ENCODE measurements at regions not wholly inside any gene's neighbourhood (a gene's known extent, or its start where the extent isn't known, plus 50 kb on each side); places are given as distances from the start of the nearest gene placed in this dataset.

- Histone ChIP-seq H3K27me3 (no peaks in the 10 kb centered on the region), H3K27ac (no peak overlapping the region), H3K4me1 (no peaks in the 10 kb centered on the region), H3K36me3 (no peaks in the 10 kb centered on the region), H3K4me3 (no peak overlapping the region), H3K9me3 (peaks cover 10% of the 10 kb centered on the region)
- intact Hi-C loops (cut with DNase I), result no loop called here
- TF ChIP-seq CTCF (IDR thresholded peaks at IDR 0.05), result no peak
- ATAC-seq (no peak), DNase-seq (no peak)
These were observed 220.1 kb upstream of the CNTN5 start for GRCh38 chr11:98800696-98801095.

DNA sequence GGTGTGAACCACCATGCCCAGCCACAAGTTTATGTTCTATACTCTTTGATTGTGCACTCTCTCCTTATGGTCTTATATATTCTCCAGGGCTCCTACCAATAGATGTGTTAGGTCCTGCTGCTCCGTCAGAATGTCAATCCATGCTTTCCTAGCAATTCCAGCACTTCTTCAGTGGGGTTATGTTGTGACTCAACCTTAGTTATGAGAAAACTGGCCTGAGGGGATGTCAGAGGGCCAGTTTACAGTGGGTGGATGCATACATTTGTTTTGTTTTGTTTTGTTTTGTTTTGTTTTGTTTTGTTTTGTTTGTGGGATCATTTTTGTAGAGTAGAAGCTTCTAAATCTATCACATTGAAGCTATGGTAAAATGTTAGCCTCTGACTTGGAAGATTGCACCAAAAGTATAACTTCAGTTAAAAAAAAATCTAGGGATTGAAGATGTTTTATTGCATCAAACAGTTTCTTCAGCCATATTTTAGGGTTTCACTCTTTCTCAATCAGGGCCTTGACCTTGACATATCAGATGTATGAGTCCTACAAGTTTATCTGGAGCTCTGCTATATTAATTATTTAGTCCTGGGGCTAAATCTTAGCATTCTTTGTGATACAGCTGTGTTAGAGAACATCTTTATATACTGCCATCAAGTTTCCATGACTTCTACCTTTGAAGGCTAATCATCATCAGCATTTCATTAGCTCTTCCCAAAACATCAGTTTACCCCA lies 191.6 kb upstream of the CNTN5 start:
- intact Hi-C loops (cut with DNase I), result no loop called here
- no peak for DNase-seq
- no peaks in the 10 kb centered on the region for H3K4me1 ChIP-seq

DNA sequence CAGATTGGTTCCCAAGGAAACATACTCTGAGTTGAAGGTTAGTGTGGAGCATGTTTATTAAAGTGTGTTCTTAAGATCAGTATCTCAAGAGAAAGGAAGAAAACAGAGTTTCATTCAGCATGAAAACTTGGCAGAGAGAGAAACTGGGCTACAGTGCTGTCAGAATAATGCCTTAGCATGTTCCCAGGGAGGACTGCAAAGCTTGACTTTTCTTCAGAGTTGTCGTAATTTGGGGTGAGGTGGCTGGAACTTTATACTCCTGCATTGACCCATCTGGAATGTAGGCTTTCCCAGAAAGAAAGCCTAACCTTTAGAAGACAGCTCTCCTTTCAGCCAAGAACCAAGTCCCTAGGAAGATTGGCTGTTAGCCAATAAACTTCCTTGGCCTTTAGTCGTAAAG lies 190.8 kb upstream of the CNTN5 start:
- no peaks in the 10 kb centered on the region for H3K27me3 ChIP-seq
- intact Hi-C loops (cut with DNase I), result no loop called here
- H3K27ac ChIP-seq, result no peak overlapping the region
- H3K4me3 ChIP-seq, result no peak overlapping the region
- H3K4me1 ChIP-seq, result no peaks in the 10 kb centered on the region
- H3K36me3 ChIP-seq, result no peaks in the 10 kb centered on the region
- DNase-seq, result no peak
- ATAC-seq, result no peak
- H3K9me3 ChIP-seq, result no peaks in the 10 kb centered on the region
- TF ChIP-seq CTCF (IDR thresholded peaks at IDR 0.05), result no peak

More for the DNA sequence above, 191.6 kb upstream of the CNTN5 start:
- H3K9me3 ChIP-seq, result no peaks in the 10 kb centered on the region
- no peak overlapping the region for H3K4me3 ChIP-seq
- H3K27me3 ChIP-seq, result no peaks in the 10 kb centered on the region
- H3K36me3 ChIP-seq, result no peaks in the 10 kb centered on the region
- H3K27ac ChIP-seq, result no peak overlapping the region
- TF ChIP-seq CTCF (IDR thresholded peaks at IDR 0.05), result no peak
- ATAC-seq, result no peak

- Histone ChIP-seq H3K36me3 (no peaks in the 10 kb centered on the region), H3K27me3 (no peaks in the 10 kb centered on the region), H3K27ac (no peak overlapping the region), H3K4me3 (no peak overlapping the region), H3K9me3 (no peaks in the 10 kb centered on the region), H3K4me1 (no peaks in the 10 kb centered on the region)
- intact Hi-C loops (cut with DNase I), result no loop called here
- no peak for ATAC-seq
- TF ChIP-seq CTCF (IDR thresholded peaks at IDR 0.05), result no peak
- DNase-seq, result no peak
These were observed 186.0 kb upstream of the CNTN5 start for GRCh38 chr11:98834776-98835175.

GRCh38 chr11:98835335-98835734 lies 185.4 kb upstream of the CNTN5 start:
- intact Hi-C loops (cut with DNase I), result no loop called here
- ATAC-seq, result peak; percentile 35
- no peak for TF ChIP-seq CTCF (IDR thresholded peaks at IDR 0.05)
- Histone ChIP-seq H3K4me3 (no peak overlapping the region), H3K27me3 (no peaks in the 10 kb centered on the region), H3K36me3 (no peaks in the 10 kb centered on the region), H3K4me1 (no peaks in the 10 kb centered on the region), H3K27ac (no peak overlapping the region), H3K9me3 (no peaks in the 10 kb centered on the region)
- DNase-seq, result no peak

GRCh38 chr11:98836156-98836555 lies 184.6 kb upstream of the CNTN5 start:
- H3K9me3 ChIP-seq, result no peaks in the 10 kb centered on the region
- H3K4me1 ChIP-seq, result no peaks in the 10 kb centered on the region
- H3K27me3 ChIP-seq, result no peaks in the 10 kb centered on the region
- DNase-seq, result no peak
- H3K4me3 ChIP-seq, result no peak overlapping the region
- TF ChIP-seq CTCF (IDR thresholded peaks at IDR 0.05), result no peak
- intact Hi-C loops (cut with DNase I), result no loop called here
- no peaks in the 10 kb centered on the region for H3K36me3 ChIP-seq
- no peak for ATAC-seq
- no peak overlapping the region for H3K27ac ChIP-seq

All from upper lobe of right lung (tissue), 1 donor.